SK-N-SH treated with all-trans-retinoic acid at 6 μM for 48 hours (cell line): ENCODE measurements at regions not wholly inside any gene's neighbourhood (a gene's known extent, or its start where the extent isn't known, plus 50 kb on each side); places are given as distances from the start of the nearest gene placed in this dataset.

Source experiments
- GLIS3 ChIP-seq: fragments of 250-450 bp; sonication (Bioruptor Pico); IDR thresholded peaks from 2 replicates; pipeline ENCODE4 v1.5.0; 2020; ENCODE audit warnings: mild to moderate bottlenecking, moderate library complexity
- ISL1 ChIP-seq: fragments of 250-450 bp; sonication (Bioruptor Pico); IDR thresholded peaks from 2 replicates; pipeline ENCODE4 v2.1.2; 2022; ENCODE audit warnings: mild to moderate bottlenecking, moderate library complexity
- OSR1 ChIP-seq: fragments of 250-450 bp; sonication (Bioruptor Pico); IDR thresholded peaks from 2 replicates; pipeline ENCODE4 v1.8.0; 2022; ENCODE audit warnings: moderate library complexity, mild to moderate bottlenecking, inconsistent platforms
- PPARA ChIP-seq: fragments of 250-450 bp; sonication (Bioruptor Pico); IDR thresholded peaks from 2 replicates; pipeline ENCODE4 v1.5.0; 2020; ENCODE audit warnings: mild to moderate bottlenecking, borderline replicate concordance
- ZFP3 ChIP-seq: fragments of 250-450 bp; sonication (Bioruptor Pico); IDR thresholded peaks from 2 replicates; pipeline ENCODE4 v1.5.0; 2020; ENCODE audit warnings: mild to moderate bottlenecking, moderate library complexity
- ZNF8 ChIP-seq: fragments of 450-650 bp; formaldehyde crosslinking; IDR thresholded peaks from 2 replicates; pipeline ENCODE4 v1.5.0; 2020; ENCODE audit warnings: mild to moderate bottlenecking, moderate library complexity
- TF ChIP-seq, protein P1 (sequence below): fragments of 250-450 bp; sonication (Bioruptor Pico); IDR thresholded peaks from 2 replicates; pipeline ENCODE4 v1.5.1; 2020; ENCODE audit warnings: low read depth, mild to moderate bottlenecking, moderate library complexity

DNA sequence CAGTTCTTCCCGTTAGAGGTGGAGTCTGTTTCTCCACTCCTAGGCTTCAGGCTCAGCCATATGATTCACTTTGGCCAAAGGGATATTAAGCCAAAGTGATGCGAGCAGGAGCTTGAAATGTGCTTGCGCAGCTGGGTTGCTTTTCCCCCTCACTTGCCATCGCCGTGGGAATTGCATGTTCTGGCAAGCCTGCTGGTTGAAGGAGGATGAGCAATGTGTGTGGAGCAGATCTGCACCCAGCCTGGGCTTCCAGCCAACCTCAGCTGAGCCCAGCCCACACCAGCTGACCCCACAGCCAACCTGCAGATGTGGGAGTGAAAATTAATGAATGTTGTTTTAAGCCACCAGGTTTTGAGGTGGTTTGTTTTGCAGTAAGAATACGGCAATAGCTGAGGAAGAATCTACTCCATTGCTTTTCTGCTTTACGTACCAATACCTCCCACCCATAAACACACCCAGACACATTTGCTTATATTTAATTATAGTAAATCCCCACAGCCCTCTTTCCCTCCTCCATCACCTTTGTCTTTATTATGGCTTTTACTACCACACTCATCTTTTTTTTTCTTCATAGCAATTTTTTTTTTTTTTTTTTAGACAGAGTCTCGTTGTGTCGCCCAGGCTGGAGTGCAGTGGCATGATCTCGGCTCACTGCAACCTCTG lies 132.8 kb upstream of the FUNDC1 start:
- no peak for TF ChIP-seq OSR1
- no peak for TF ChIP-seq ZFP3 (CRISPR knock-in tag)
- TF ChIP-seq PPARA (CRISPR knock-in tag), result no peak
- no peak for TF ChIP-seq ISL1 (CRISPR knock-in tag)
- no peak for TF ChIP-seq GLIS3 (CRISPR knock-in tag)
- TF ChIP-seq, protein P1, sequence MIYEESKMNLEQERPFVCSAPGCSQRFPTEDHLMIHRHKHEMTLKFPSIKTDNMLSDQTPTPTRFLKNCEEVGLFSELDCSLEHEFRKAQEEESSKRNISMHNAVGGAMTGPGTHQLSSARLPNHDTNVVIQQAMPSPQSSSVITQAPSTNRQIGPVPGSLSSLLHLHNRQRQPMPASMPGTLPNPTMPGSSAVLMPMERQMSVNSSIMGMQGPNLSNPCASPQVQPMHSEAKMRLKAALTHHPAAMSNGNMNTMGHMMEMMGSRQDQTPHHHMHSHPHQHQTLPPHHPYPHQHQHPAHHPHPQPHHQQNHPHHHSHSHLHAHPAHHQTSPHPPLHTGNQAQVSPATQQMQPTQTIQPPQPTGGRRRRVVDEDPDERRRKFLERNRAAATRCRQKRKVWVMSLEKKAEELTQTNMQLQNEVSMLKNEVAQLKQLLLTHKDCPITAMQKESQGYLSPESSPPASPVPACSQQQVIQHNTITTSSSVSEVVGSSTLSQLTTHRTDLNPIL (CRISPR knock-in tag), result no peak
- no peak for TF ChIP-seq ZNF8
